ENCODE measurements at regions not wholly inside any gene's neighbourhood (a gene's known extent, or its start where the extent isn't known, plus 50 kb on each side); places are given as distances from the start of the nearest gene placed in this dataset.

- no peak overlapping the region for H3K27ac Mint-ChIP-seq
- Histone ChIP-seq H3K4me1 (ENCODE audit: control insufficient read depth, insufficient read depth, low read length) (no peaks in the 10 kb centered on the region), H3K9me3 (ENCODE audit: control insufficient read depth, insufficient read depth, low read length) (no peaks in the 10 kb centered on the region), H3K27ac (ENCODE audit: low read length) (no peak overlapping the region), H3K36me3 (ENCODE audit: control insufficient read depth, insufficient read depth, low read length) (no peaks in the 10 kb centered on the region), H3K27me3 (ENCODE audit: control insufficient read depth, insufficient read depth, low read length) (no peaks in the 10 kb centered on the region), H3K4me3 (ENCODE audit: low read length) (no peak overlapping the region)
- no peaks in the 10 kb centered on the region for H3K27me3 Mint-ChIP-seq (ENCODE audit: low read depth in 2 of 2)
- no peaks in the 10 kb centered on the region for H3K36me3 Mint-ChIP-seq
- 90% methylated on average over 20 of the region's 20 CpGs for WGBS (ENCODE audit: insufficient coverage)
- DNase-seq (no peak), ATAC-seq (no peak)
- H3K4me3 Mint-ChIP-seq = no peak overlapping the region
- peaks cover 2 to 3% of the 10 kb centered on the region in 2 donors for H3K9me3 Mint-ChIP-seq
- intact Hi-C loops (cut with micrococcal nuclease) = no loop called here
- no peak for TF ChIP-seq CTCF (IDR thresholded peaks at IDR 0.05)
- no peaks in the 10 kb centered on the region for H3K4me1 Mint-ChIP-seq
Observed at GRCh38 chr16:87132361-87133014, 184.7 kb downstream of the C16orf95 start.

GRCh38 chr16:87133112-87133850, 183.9 kb downstream of the C16orf95 start:
- no peak for DNase-seq
- no peaks in the 10 kb centered on the region for H3K4me1 Mint-ChIP-seq
- intact Hi-C loops (cut with micrococcal nuclease) = no loop called here

GRCh38 chr16:87133966-87134627, 183.1 kb downstream of the C16orf95 start:
- H3K9me3 Mint-ChIP-seq = peaks cover under 1% of the 10 kb centered on the region in 2 donors
- ATAC-seq = no peak
- no peaks in the 10 kb centered on the region for H3K4me1 Mint-ChIP-seq
- TF ChIP-seq CTCF (IDR thresholded peaks at IDR 0.05) = no peak
- Histone ChIP-seq H3K27ac (ENCODE audit: low read length) (no peak overlapping the region), H3K27me3 (ENCODE audit: control insufficient read depth, insufficient read depth, low read length) (no peaks in the 10 kb centered on the region), H3K9me3 (ENCODE audit: control insufficient read depth, insufficient read depth, low read length) (no peaks in the 10 kb centered on the region), H3K4me3 (ENCODE audit: low read length) (no peak overlapping the region), H3K4me1 (ENCODE audit: control insufficient read depth, insufficient read depth, low read length) (no peaks in the 10 kb centered on the region), H3K36me3 (ENCODE audit: control insufficient read depth, insufficient read depth, low read length) (no peaks in the 10 kb centered on the region)
- intact Hi-C loops (cut with micrococcal nuclease) = no loop called here
- no peaks in the 10 kb centered on the region for H3K27me3 Mint-ChIP-seq (ENCODE audit: low read depth in 2 of 2)
- H3K4me3 Mint-ChIP-seq = no peak overlapping the region
- WGBS (ENCODE audit: insufficient coverage) = 94% methylated on average over 16 of the region's 17 CpGs
- DNase-seq = no peak
- H3K36me3 Mint-ChIP-seq = no peaks in the 10 kb centered on the region
- H3K27ac Mint-ChIP-seq = no peak overlapping the region

More at GRCh38 chr16:87133112-87133850, 183.9 kb downstream of the C16orf95 start:
- Mint-ChIP-seq H3K9me3 (peaks cover 2 to 3% of the 10 kb centered on the region in 2 donors), H3K27me3 (ENCODE audit: low read depth in 2 of 2) (no peaks in the 10 kb centered on the region), H3K36me3 (no peaks in the 10 kb centered on the region), H3K27ac (no peak overlapping the region), H3K4me3 (no peak overlapping the region)
- H3K27me3 ChIP-seq (ENCODE audit: control insufficient read depth, insufficient read depth, low read length) = no peaks in the 10 kb centered on the region
- no peaks in the 10 kb centered on the region for H3K36me3 ChIP-seq (ENCODE audit: control insufficient read depth, insufficient read depth, low read length)
- no peaks in the 10 kb centered on the region for H3K9me3 ChIP-seq (ENCODE audit: control insufficient read depth, insufficient read depth, low read length)
- no peak overlapping the region for H3K27ac ChIP-seq (ENCODE audit: low read length)
- no peak overlapping the region for H3K4me3 ChIP-seq (ENCODE audit: low read length)
- 90% methylated on average over 21 of the region's 21 CpGs for WGBS (ENCODE audit: insufficient coverage)
- no peak for TF ChIP-seq CTCF (IDR thresholded peaks at IDR 0.05)
- ATAC-seq = no peak
- no peaks in the 10 kb centered on the region for H3K4me1 ChIP-seq (ENCODE audit: control insufficient read depth, insufficient read depth, low read length)

Measured in natural killer cell (primary cell).